HUES48 (cell line): ENCODE measurements at regions not wholly inside any gene's neighbourhood (a gene's known extent, or its start where the extent isn't known, plus 50 kb on each side); places are given as distances from the start of the nearest gene placed in this dataset.

Experiments
- H3K27ac ChIP-seq: one replicate; pipeline ENCODE4 v1.7.0; 2013; ENCODE audit warnings: low read depth, low read length, inconsistent platforms
- H3K27me3 ChIP-seq: 2 replicates; pipeline ENCODE4 v1.6.1; 2013; ENCODE audit warnings: mild to moderate bottlenecking, low read length; ENCODE audit not compliant: control insufficient read depth, insufficient read depth
- H3K36me3 ChIP-seq: 2 replicates; pipeline ENCODE4 v1.6.1; 2013; ENCODE audit warnings: low read length; ENCODE audit not compliant: control insufficient read depth, insufficient read depth
- H3K4me1 ChIP-seq: 2 replicates; pipeline ENCODE4 v1.6.1; 2013; ENCODE audit warnings: mild to moderate bottlenecking, low read length; ENCODE audit not compliant: control insufficient read depth, insufficient read depth
- H3K4me3 ChIP-seq: 2 replicates; pipeline ENCODE4 v1.5.1; 2013; ENCODE audit warnings: mild to moderate bottlenecking, low read depth, low read length
- H3K9ac ChIP-seq: 2 replicates; pipeline ENCODE4 v1.6.1; 2013; ENCODE audit warnings: mild to moderate bottlenecking, low read depth, low read length, moderate library complexity
- H3K9me3 ChIP-seq: 2 replicates; pipeline ENCODE4 v1.6.1; 2013; ENCODE audit warnings: low read length; ENCODE audit not compliant: control insufficient read depth, insufficient read depth

DNA sequence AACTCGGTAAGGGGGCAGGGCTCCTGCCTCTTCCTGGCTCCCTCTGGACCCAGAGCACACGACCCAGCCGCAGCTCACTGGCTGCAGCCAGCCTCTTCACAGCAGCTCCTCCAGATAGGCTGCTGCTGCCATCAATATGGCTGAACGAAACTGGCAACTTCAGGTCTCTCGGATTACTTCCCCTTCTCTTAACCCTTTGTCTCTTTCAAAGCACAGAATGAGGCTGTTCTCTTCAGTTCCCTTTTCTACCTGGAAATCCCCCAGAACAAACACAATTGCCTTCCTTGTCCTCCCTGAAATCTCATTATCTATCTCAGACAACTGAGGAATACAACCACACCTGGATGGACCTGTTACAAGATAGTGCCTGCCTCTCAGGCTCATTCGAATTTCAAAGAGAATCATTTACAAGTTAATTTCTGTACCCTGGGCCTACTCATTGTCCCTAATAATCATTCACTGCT, 193.4 kb upstream of the MBL2 start:
- Histone ChIP-seq H3K4me3 (no peak overlapping the region), H3K27ac (peak overlapping the region; percentile 86), H3K27me3 (no peaks in the 10 kb centered on the region), H3K9me3 (peaks cover under 1% of the 10 kb centered on the region; the same call in 1 of the 2 replicates), H3K9ac (peak overlapping the region; percentile 41; the same call in 1 of the 2 replicates), H3K36me3 (no peaks in the 10 kb centered on the region), H3K4me1 (peaks cover 49% of the 10 kb centered on the region)

DNA sequence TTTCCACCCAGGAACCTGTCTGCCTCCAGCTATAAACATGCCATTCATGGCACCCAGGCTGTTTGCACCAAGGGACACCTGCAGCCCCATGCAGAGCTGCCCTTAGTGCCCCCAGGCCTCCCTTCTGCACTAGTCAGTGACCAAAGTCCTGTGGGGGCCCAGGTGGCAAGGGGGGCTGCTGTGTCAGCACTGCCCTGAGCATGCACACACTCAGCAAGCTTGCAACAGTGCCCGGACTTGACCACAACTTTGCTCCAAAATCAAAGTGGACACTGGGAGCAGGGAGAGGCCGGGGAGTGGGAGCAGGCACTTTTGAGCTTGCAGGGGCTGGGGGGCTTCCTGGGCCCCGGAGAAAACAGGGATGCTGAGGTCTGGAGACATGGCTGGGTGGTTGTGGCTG, 192.9 kb upstream of the MBL2 start:
- Histone ChIP-seq H3K27ac (peak overlapping the region; percentile 86), H3K4me3 (no peak overlapping the region), H3K4me1 (peaks cover 51% of the 10 kb centered on the region), H3K36me3 (no peaks in the 10 kb centered on the region), H3K9me3 (no peaks in the 10 kb centered on the region), H3K9ac (peak overlapping the region; percentile 41; the same call in 1 of the 2 replicates), H3K27me3 (no peaks in the 10 kb centered on the region)

DNA sequence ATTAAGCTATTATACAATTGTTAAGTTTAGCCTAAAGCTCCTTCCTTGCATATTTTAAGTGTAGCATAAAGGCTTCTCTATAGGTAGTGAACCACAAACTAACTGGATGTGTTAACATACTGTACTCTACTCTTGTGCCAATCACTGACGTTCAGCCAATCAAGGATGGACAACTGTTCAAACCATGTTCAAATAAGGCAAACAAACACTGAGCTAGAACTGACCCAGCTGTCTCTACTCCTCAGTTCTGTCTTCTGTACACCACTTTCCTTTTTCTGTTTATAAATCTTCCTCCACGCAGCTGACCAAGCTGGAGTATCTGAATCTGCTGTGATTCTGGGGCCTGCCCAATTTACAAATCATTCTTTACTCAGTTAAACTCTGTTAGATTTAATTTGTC, 188.7 kb upstream of the MBL2 start:
- Histone ChIP-seq H3K9ac (no peak overlapping the region), H3K4me1 (peaks cover 25% of the 10 kb centered on the region), H3K27ac (no peak overlapping the region), H3K4me3 (no peak overlapping the region), H3K36me3 (no peaks in the 10 kb centered on the region), H3K27me3 (no peaks in the 10 kb centered on the region), H3K9me3 (no peaks in the 10 kb centered on the region)

DNA sequence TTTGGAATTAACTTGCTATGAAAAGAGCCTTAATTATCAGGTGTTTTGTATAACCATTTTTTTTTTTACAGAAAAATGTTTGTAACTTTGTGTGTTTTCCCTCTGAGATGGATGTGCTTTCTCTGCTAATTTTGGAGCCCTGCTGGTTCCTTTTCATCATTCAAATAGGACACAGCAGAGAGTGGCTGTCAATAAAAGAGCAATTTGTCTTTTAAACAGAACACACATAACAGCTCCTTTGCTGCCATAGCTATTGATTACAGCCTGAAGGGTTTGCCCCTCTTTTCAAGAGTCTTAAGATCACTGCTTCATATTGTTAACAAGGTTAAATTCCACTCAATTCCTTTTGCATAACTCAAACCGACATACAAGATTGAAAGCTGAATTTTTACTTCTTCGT, 187.2 kb upstream of the MBL2 start:
- no peak overlapping the region for H3K27ac ChIP-seq
- H3K4me1 ChIP-seq = peaks cover 15% of the 10 kb centered on the region
- H3K4me3 ChIP-seq = no peak overlapping the region
- H3K9ac ChIP-seq = no peak overlapping the region
- no peaks in the 10 kb centered on the region for H3K27me3 ChIP-seq
- H3K9me3 ChIP-seq = no peaks in the 10 kb centered on the region
- H3K36me3 ChIP-seq = no peaks in the 10 kb centered on the region

DNA sequence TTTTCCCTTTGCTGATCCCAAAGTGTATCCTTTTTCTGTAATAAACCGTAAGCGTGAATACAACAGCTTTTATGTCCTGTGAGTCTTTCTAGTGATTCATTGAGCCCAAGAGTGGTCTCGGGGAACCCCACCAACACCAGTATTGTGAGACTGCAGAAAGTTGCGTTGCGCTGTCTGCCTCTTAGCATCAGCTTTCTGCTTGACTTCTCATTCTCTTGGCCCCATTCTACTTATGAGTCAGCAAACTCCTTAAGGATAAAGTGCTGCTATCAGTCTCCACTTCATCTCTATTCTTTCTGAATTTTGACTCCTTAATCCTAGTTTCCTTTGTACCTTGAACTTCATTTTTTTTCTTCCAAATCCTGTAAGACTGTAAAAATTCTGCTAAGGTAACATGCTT, 184.3 kb upstream of the MBL2 start:
- no peak overlapping the region for H3K4me3 ChIP-seq
- no peak overlapping the region for H3K9ac ChIP-seq
- peak overlapping the region; percentile 59 for H3K27ac ChIP-seq
- H3K4me1 ChIP-seq = peaks cover 15% of the 10 kb centered on the region
- no peaks in the 10 kb centered on the region for H3K9me3 ChIP-seq
- no peaks in the 10 kb centered on the region for H3K36me3 ChIP-seq
- no peaks in the 10 kb centered on the region for H3K27me3 ChIP-seq

DNA sequence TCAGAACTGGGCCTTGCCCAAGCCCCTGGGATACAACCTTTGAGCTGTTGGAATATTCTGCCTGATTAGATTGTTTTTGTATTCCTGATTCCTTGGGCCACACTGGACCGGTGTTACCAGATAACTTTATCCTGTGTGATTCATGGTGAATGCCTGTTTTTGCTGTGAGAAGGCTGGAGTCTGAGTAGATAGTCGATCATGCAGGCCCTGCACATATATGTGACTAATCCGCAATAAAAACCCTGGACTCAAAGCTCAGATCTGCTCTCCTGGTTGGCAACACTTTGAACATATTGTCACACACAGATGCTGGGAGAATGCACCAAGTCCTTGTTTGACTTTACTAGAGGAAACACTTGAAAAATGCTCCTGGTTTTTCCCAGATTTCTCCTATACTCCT, 183.9 kb upstream of the MBL2 start:
- Histone ChIP-seq H3K27me3 (no peaks in the 10 kb centered on the region), H3K9me3 (no peaks in the 10 kb centered on the region), H3K27ac (peak overlapping the region; percentile 59), H3K36me3 (no peaks in the 10 kb centered on the region), H3K9ac (no peak overlapping the region), H3K4me3 (no peak overlapping the region), H3K4me1 (peaks cover 15% of the 10 kb centered on the region)

DNA sequence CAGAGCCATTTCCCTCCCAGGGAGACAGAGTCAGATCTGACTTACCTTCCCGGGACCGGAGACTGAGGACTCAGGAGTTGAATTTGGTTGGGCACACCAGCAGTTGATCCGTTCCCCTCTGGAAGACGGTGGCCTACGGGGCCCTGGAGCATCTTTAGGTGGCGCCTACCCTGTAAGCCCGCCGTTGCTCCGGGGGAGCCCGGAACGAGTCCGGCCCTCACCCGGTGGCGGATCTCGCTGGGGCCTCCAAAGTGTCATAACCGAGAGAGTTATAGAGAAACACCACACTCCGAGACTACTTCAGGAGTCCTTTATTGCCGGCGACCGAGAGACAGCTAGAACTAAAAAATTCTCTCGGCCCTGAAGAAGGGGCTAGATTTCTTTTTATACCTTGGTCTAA, 182.8 kb upstream of the MBL2 start:
- Histone ChIP-seq H3K9me3 (no peaks in the 10 kb centered on the region), H3K27ac (no peak overlapping the region), H3K27me3 (no peaks in the 10 kb centered on the region), H3K36me3 (no peaks in the 10 kb centered on the region), H3K4me3 (no peak overlapping the region), H3K4me1 (peaks cover 11% of the 10 kb centered on the region), H3K9ac (no peak overlapping the region)

DNA sequence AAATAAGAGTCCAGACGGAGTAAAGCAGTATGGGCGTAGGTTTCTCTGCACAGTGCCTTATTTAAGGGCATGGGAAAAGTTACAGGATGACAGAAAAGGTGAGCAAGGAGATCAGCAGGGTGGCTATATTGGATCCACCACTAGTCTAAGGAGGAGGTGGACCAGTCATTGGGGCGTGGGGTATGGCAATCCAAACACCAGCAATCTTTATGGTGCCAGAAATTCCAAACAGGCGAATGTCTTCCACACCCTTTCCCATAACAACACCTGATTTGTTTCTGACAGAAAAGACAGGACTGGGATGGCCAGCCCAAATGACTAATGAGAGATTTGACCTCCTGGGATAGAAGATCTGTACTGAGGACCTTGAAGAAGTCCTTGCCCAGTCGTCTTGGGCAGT, 181.8 kb upstream of the MBL2 start:
- no peaks in the 10 kb centered on the region for H3K36me3 ChIP-seq
- H3K27me3 ChIP-seq = no peaks in the 10 kb centered on the region

DNA sequence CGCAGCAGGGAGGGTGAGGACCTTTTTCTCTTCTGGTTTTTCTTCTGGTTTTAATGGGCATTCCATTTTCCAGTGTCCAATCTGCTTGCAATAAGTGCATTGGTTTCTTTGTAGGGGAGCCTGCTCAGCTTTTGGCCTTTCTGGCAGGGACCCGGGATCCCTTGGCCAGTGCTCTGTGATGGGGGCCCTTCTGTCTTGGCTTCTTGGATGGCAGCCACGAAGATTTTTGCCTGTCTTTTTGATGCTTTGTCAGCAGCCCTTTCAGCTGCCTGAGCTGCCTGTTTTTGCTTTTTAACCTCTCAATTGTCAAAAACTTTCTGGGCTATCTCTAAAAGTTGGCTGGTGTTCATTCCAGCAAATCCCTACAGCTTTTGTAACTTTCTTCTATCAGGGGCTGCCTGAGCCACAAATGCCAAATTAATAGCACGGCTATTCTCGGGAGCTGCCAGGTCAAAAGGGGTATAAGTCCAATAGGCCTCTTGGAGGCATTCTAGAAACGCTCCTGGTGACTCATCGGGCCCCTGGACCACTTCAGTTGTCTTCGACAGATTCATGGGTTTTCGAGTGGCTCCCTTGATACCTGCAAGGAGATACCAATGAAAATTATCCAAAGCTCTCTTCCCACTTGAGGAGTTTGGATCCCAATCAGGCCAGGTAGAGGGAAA, 179.9 kb upstream of the MBL2 start:
- H3K4me1 ChIP-seq = no peaks in the 10 kb centered on the region
- no peak overlapping the region for H3K9ac ChIP-seq
- H3K4me3 ChIP-seq = no peak overlapping the region
- no peak overlapping the region for H3K27ac ChIP-seq
- H3K36me3 ChIP-seq = no peaks in the 10 kb centered on the region
- H3K9me3 ChIP-seq = peaks cover under 1% of the 10 kb centered on the region; the same call in 1 of the 2 replicates
- no peaks in the 10 kb centered on the region for H3K27me3 ChIP-seq

More for the DNA sequence above, 181.8 kb upstream of the MBL2 start:
- Histone ChIP-seq H3K4me3 (no peak overlapping the region), H3K9me3 (no peaks in the 10 kb centered on the region), H3K27ac (no peak overlapping the region), H3K4me1 (peaks cover 2% of the 10 kb centered on the region; the same call in 1 of the 2 replicates), H3K9ac (no peak overlapping the region)

DNA sequence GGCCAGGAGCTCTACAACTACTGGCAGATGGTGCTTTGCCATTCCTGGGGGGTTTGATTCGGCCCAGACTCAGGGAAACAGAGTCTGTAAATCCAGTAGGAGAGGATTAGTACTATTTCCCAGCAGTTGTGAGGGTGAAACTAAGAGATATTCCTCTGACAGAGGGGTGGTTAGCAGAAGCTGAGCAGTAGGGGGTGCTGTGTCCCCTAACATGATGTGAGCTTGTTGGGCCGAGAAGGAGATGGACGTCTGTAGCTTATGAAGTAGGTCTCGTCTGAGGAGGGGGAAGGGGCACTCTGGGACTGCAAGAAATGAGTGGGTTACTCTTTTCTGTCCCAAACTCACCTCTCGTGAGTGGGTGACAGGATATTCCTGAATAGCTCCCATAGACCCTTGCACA, 179.2 kb upstream of the MBL2 start:
- peaks cover 3% of the 10 kb centered on the region; the same call in 1 of the 2 replicates for H3K9me3 ChIP-seq
- H3K27me3 ChIP-seq = no peaks in the 10 kb centered on the region
- no peak overlapping the region for H3K9ac ChIP-seq
- H3K36me3 ChIP-seq = no peaks in the 10 kb centered on the region
- no peaks in the 10 kb centered on the region for H3K4me1 ChIP-seq
- H3K4me3 ChIP-seq = no peak overlapping the region
- no peak overlapping the region for H3K27ac ChIP-seq

DNA sequence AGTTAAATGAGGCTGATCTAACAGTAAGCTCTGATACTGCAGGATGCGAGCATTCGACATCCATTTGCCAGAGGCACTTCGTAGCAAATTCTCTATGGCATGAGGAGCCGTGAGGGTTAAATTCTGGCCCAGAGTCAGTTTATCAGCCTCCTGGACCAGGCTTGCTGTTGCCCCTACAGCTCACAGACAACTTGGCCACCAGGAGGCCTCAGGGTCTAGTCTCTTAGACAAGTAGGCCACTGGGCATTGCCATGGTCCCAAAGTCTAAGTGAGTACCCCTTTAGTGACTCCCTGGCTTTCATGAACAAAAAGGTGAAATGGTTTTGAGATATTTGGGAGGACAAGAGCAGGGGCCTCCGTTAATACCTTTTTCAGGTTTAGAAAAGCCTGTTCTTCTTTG, 178.0 kb upstream of the MBL2 start:
- Histone ChIP-seq H3K4me3 (no peak overlapping the region), H3K27ac (no peak overlapping the region), H3K9me3 (peaks cover 3% of the 10 kb centered on the region; the same call in 1 of the 2 replicates), H3K4me1 (no peaks in the 10 kb centered on the region), H3K9ac (no peak overlapping the region), H3K27me3 (no peaks in the 10 kb centered on the region), H3K36me3 (no peaks in the 10 kb centered on the region)
